GM12878 (cell line): ENCODE measurements at regions not wholly inside any gene's neighbourhood (a gene's known extent, or its start where the extent isn't known, plus 50 kb on each side); places are given as distances from the start of the nearest gene placed in this dataset.

ENCODE experiments used
- ATAC-seq: fragments of 200-7000 bp; cut with Tn5 transposase; 3 replicates; pipeline ENCODE4 v1.9.1; 2020; ENCODE audit warnings: mild to moderate bottlenecking, moderate library complexity
- BruUV-seq: library from RNA; stranded (reverse); fragments of 400-500 nt; replicated peaks from 2 replicates; lab custom pipeline; 2021; lab: Mats Ljungman, UMichigan
- CTCF ChIA-PET: fragments of 300-600 bp; sonication (Branson Sonifier 250); formaldehyde crosslinking; extraction: SDS; loops from one replicate; lab custom pipeline; 2021; ENCODE audit warnings: inconsistent platforms; lab: Yijun Ruan, JAX
- POLR2A ChIA-PET: fragments of 350-600 bp; formaldehyde crosslinking; extraction: SDS; loops from one replicate; lab custom pipeline; 2021; ENCODE audit warnings: inconsistent platforms; lab: Charles Lee
- RAD21 ChIA-PET: fragments of 300-600 bp; sonication (Branson Sonifier 250); formaldehyde crosslinking; loops from one replicate; lab custom pipeline; 2023; ENCODE audit warnings: antibody characterized with exemption; ENCODE audit not compliant: unreplicated experiment; lab: Charles Lee
- SMC1A ChIA-PET: fragments of 300-600 bp; sonication (Branson Sonifier 250); formaldehyde crosslinking; loops from one replicate; lab custom pipeline; 2023; ENCODE audit not compliant: unreplicated experiment, uncharacterized antibody; lab: Charles Lee
- DNase-seq: peaks from one replicate; pipeline ENCODE4 v3.0.0-alpha.2; 2011; ENCODE audit warnings: low read depth, low spot score
- FAIRE-seq: peaks from 3 replicates; lab custom pipeline; 2011; peaks lifted over from hg19 to GRCh38; lab: Jason Lieb, UNC
- H2AFZ ChIP-seq: 2 replicates; pipeline ENCODE4 v1.6.0; 2011; ENCODE audit warnings: low read depth, low read length, control low read depth; ENCODE audit not compliant: control insufficient read depth
- H3K27ac ChIP-seq: 2 replicates; pipeline ENCODE4 v1.5.1; 2011; ENCODE audit warnings: control low read depth; ENCODE audit not compliant: control insufficient read depth, insufficient read depth
- H3K27me3 ChIP-seq, 2 experiments: replicated peaks in 1 of 2; 2 replicates each; pipeline versions ENCODE4 v1.6.0 to v1.6.1; 2011; ENCODE audit warnings: low read length in 1 of 2; ENCODE audit not compliant: control insufficient read depth in 2 of 2, insufficient read depth in 2 of 2
- H3K36me3 ChIP-seq, 2 experiments: 2 replicates each; pipeline ENCODE4 v1.5.1; 2011; ENCODE audit warnings: low read length in 1 of 2; ENCODE audit not compliant: control insufficient read depth in 2 of 2, insufficient read depth in 2 of 2
- H3K4me1 ChIP-seq: 2 replicates; pipeline ENCODE4 v1.6.1; 2011; ENCODE audit warnings: mild to moderate bottlenecking, low read length, moderate library complexity, mixed read lengths; ENCODE audit not compliant: control insufficient read depth, insufficient read depth
- H3K4me2 ChIP-seq: 2 replicates; pipeline ENCODE4 v1.6.0; 2011; ENCODE audit warnings: control low read depth; ENCODE audit not compliant: control insufficient read depth, insufficient read depth
- H3K4me3 ChIP-seq: fragments of 200-600 bp; sonication (generic); 2 replicates; pipeline ENCODE4 v1.5.1; 2016
- H3K79me2 ChIP-seq: 2 replicates; pipeline ENCODE4 v1.6.0; 2011; ENCODE audit warnings: low read length; ENCODE audit not compliant: control insufficient read depth, insufficient read depth
- H3K9ac ChIP-seq: 2 replicates; pipeline ENCODE4 v1.8.0; 2011; ENCODE audit warnings: low read length, control low read depth, mixed read lengths; ENCODE audit not compliant: control insufficient read depth, insufficient read depth
- H3K9me3 ChIP-seq: replicated peaks from 3 replicates; pipeline ENCODE4 v1.5.1; 2011; ENCODE audit warnings: mild to moderate bottlenecking, low read length; ENCODE audit not compliant: control insufficient read depth, insufficient read depth
- H4K20me1 ChIP-seq: 2 replicates; pipeline ENCODE4 v1.6.0; 2011; ENCODE audit not compliant: control insufficient read depth, insufficient read depth
- BCL11A ChIP-seq: IDR thresholded peaks from 2 replicates; pipeline ENCODE4 v1.6.1; 2011; ENCODE audit warnings: low read depth, low read length
- BCLAF1 ChIP-seq: fragments of 450-650 bp; IDR thresholded peaks from 2 replicates; pipeline ENCODE4 v1.6.1; 2017; ENCODE audit warnings: antibody characterized with exemption, mild to moderate bottlenecking, moderate library complexity
- CHD4 ChIP-seq: fragments of 200-600 bp; sonication (generic); IDR thresholded peaks from 2 replicates; pipeline ENCODE4 v1.6.1; 2016; ENCODE audit warnings: mild to moderate bottlenecking
- ESRRA ChIP-seq: IDR thresholded peaks from 2 replicates; pipeline ENCODE4 v1.6.1; 2012; ENCODE audit warnings: mild to moderate bottlenecking, low read length, improper control_type of control experiment
- EZH2 ChIP-seq: IDR thresholded peaks from 2 replicates; pipeline ENCODE4 v1.6.1; 2012; ENCODE audit warnings: low read depth, mild to moderate bottlenecking, control low read depth, inconsistent platforms, low read length, borderline replicate concordance; ENCODE audit not compliant: control insufficient read depth
- HDGF ChIP-seq: fragments of 450-650 bp; IDR thresholded peaks from 2 replicates; pipeline ENCODE4 v1.6.1; 2016; ENCODE audit warnings: antibody characterized with exemption
- NFYA ChIP-seq: IDR thresholded peaks from 2 replicates; pipeline ENCODE4 v1.6.1; 2011; ENCODE audit warnings: low read depth, mild to moderate bottlenecking, low read length, improper control_type of control experiment, borderline replicate concordance
- POLR2AphosphoS5 ChIP-seq: IDR thresholded peaks from 2 replicates; pipeline ENCODE4 v1.6.1; 2011; ENCODE audit warnings: mild to moderate bottlenecking, low read length, inconsistent platforms
- SMAD1 ChIP-seq: fragments of 450-650 bp; IDR thresholded peaks from 2 replicates; pipeline ENCODE4 v1.6.1; 2018; ENCODE audit warnings: mild to moderate bottlenecking, low read depth; ENCODE audit not compliant: partially characterized antibody
- SPI1 ChIP-seq: IDR thresholded peaks from 2 replicates; pipeline ENCODE4 v1.6.1; 2011; ENCODE audit warnings: low read depth, mild to moderate bottlenecking, low read length, moderate library complexity, borderline replicate concordance; ENCODE audit not compliant: insufficient read depth
- TBL1XR1 ChIP-seq: IDR thresholded peaks from 2 replicates; pipeline ENCODE4 v1.6.1; 2012; ENCODE audit warnings: low read depth, low read length, improper control_type of control experiment
- WGBS: methylation state at CpG from one replicate; pipeline ENCODE4 v1.1.6; 2016; ENCODE audit warnings: low lambda C conversion rate; ENCODE audit not compliant: insufficient replicate concordance, insufficient coverage; ENCODE audit errors: missing lambda C conversion rate; 5-methylcytosine and 5-hydroxymethylcytosine counted together
- in situ Hi-C: fragments of 300-500 bp; cut with MboI; formaldehyde crosslinking; loops from 9 replicates; pipeline ENCODE4 v1.14.3; 2018; ENCODE audit warnings: mixed read lengths
- intact Hi-C: fragments of 100-400 bp; cut with micrococcal nuclease; formaldehyde crosslinking; loops from one replicate; pipeline ENCODE4 v1.14.2; 2022; ENCODE audit not compliant: unreplicated experiment
- TF ChIP-seq, protein P1 (sequence below): IDR thresholded peaks from 2 replicates; pipeline ENCODE4 v1.6.1; 2011; ENCODE audit warnings: low read depth, mild to moderate bottlenecking, low read length, moderate library complexity, borderline replicate concordance; ENCODE audit errors: extremely low read depth
- TF ChIP-seq, protein P2 (sequence below): IDR thresholded peaks from 2 replicates; pipeline ENCODE4 v1.6.1; 2012; ENCODE audit warnings: improper control_type of control experiment, low read depth, low read length; ENCODE audit not compliant: insufficient replicate concordance
- TF ChIP-seq, protein P3 (sequence below): IDR thresholded peaks from 2 replicates; pipeline ENCODE4 v1.6.1; 2012; ENCODE audit warnings: low read depth, low read length, improper control_type of control experiment

DNA sequence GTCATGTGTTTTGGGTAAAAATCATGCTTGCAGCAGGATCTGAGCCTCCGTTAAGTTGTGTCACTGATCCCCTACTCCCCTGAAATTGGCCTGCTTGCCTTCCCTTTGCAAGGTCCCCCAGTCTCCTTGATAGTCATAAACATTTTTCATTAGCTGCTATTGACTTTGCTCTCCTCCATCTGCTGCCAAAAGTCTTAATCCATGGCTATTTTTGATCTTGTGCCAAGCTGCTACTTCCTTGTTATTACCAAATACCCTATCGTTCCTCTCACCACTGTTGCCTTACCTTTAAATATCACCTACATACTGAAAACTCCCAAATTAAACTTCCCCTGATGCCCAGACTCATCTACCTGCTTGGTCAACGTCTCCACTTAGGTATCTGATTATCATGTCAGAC lies 148.3 kb downstream of the PHLDA1 start (continued):
- TF ChIP-seq, protein P1, sequence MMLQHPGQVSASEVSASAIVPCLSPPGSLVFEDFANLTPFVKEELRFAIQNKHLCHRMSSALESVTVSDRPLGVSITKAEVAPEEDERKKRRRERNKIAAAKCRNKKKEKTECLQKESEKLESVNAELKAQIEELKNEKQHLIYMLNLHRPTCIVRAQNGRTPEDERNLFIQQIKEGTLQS, result no peak
- TF ChIP-seq ESRRA, result no peak

GRCh38 chr12:75882421-75882820 lies 149.2 kb downstream of the PHLDA1 start:
- in situ Hi-C loops, result no loop called here
- H3K9ac ChIP-seq, result no peak overlapping the region
- CTCF ChIA-PET, result no interaction called here
- H3K4me3 ChIP-seq, result no peak overlapping the region
- DNase-seq, result no peak
- ATAC-seq, result no peak
- SMC1A ChIA-PET, result interaction anchor here (1.1 to 1.6 kb wide), 4 partner anchors 10 to 30 kb away, joined by 3 to 4 read pairs (median 4); no protein-coding TSS in a partner anchor
- RAD21 ChIA-PET, result no interaction called here
- intact Hi-C loops, result no loop called here
- no peak for FAIRE-seq
- 46% methylated on average over 3 of the region's 3 CpGs for WGBS
- no peaks in the 10 kb centered on the region for H3K79me2 ChIP-seq
- H3K4me1 ChIP-seq, result no peaks in the 10 kb centered on the region
- BruUV-seq, result no TSS peak
- H3K27ac ChIP-seq, result no peak overlapping the region
- H3K9me3 ChIP-seq, result no peaks in the 10 kb centered on the region
- H3K4me2 ChIP-seq, result no peak overlapping the region
- POLR2A ChIA-PET, result interaction anchor here (0.6 kb wide), 1 partner anchor 93 kb away, joined by 5 read pairs; no protein-coding TSS in a partner anchor
- no peaks in the 10 kb centered on the region for H4K20me1 ChIP-seq
- TF ChIP-seq, protein P2, sequence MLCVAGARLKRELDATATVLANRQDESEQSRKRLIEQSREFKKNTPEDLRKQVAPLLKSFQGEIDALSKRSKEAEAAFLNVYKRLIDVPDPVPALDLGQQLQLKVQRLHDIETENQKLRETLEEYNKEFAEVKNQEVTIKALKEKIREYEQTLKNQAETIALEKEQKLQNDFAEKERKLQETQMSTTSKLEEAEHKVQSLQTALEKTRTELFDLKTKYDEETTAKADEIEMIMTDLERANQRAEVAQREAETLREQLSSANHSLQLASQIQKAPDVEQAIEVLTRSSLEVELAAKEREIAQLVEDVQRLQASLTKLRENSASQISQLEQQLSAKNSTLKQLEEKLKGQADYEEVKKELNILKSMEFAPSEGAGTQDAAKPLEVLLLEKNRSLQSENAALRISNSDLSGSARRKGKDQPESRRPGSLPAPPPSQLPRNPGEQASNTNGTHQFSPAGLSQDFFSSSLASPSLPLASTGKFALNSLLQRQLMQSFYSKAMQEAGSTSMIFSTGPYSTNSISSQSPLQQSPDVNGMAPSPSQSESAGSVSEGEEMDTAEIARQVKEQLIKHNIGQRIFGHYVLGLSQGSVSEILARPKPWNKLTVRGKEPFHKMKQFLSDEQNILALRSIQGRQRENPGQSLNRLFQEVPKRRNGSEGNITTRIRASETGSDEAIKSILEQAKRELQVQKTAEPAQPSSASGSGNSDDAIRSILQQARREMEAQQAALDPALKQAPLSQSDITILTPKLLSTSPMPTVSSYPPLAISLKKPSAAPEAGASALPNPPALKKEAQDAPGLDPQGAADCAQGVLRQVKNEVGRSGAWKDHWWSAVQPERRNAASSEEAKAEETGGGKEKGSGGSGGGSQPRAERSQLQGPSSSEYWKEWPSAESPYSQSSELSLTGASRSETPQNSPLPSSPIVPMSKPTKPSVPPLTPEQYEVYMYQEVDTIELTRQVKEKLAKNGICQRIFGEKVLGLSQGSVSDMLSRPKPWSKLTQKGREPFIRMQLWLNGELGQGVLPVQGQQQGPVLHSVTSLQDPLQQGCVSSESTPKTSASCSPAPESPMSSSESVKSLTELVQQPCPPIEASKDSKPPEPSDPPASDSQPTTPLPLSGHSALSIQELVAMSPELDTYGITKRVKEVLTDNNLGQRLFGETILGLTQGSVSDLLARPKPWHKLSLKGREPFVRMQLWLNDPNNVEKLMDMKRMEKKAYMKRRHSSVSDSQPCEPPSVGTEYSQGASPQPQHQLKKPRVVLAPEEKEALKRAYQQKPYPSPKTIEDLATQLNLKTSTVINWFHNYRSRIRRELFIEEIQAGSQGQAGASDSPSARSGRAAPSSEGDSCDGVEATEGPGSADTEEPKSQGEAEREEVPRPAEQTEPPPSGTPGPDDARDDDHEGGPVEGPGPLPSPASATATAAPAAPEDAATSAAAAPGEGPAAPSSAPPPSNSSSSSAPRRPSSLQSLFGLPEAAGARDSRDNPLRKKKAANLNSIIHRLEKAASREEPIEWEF, result no peak
- TF ChIP-seq CHD4 (no peak), BCL11A (no peak), POLR2AphosphoS5 (no peak), HDGF (no peak), NFYA (no peak), TBL1XR1 (no peak), BCLAF1 (no peak), EZH2 (no peak), SPI1 (no peak), SMAD1 (no peak)
- TF ChIP-seq, protein P3, sequence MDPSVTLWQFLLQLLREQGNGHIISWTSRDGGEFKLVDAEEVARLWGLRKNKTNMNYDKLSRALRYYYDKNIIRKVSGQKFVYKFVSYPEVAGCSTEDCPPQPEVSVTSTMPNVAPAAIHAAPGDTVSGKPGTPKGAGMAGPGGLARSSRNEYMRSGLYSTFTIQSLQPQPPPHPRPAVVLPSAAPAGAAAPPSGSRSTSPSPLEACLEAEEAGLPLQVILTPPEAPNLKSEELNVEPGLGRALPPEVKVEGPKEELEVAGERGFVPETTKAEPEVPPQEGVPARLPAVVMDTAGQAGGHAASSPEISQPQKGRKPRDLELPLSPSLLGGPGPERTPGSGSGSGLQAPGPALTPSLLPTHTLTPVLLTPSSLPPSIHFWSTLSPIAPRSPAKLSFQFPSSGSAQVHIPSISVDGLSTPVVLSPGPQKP, result no peak
- TF ChIP-seq, all 136 proteins: peak for 0
- Histone ChIP-seq H2AFZ (no peak overlapping the region), H3K27me3 (no peaks in the 10 kb centered on the region), H3K36me3 (no peaks in the 10 kb centered on the region)
